ENCODE measurements at regions not wholly inside any gene's neighbourhood (a gene's known extent, or its start where the extent isn't known, plus 50 kb on each side); places are given as distances from the start of the nearest gene placed in this dataset.

DNA sequence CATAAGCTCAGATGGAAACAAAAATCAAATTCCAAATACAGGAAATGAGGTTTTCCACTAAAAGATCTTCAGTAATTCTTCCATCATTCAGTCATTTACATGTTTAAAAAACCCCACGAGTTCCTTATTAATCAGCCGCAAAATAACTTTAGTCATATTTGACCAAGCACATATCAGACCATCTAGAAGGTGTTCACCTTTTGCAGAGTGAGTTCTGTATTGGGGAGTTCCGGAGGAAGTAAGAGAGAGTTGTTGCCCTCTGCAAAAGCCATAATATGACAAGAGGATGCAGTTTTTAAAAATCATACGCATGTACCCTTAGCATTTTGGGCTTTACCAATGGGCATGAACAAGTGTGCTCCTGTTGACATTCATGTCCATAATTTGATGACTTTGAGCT, 61.6 kb downstream of the CCR1 start:
- no peak for DNase-seq

GRCh38 chr3:46146021-46146420, 62.1 kb downstream of the CCR1 start:
- DNase-seq, result no peak

GRCh38 chr3:46145147-46145546, 63.0 kb downstream of the CCR1 start:
- no peak for DNase-seq

- DNase-seq, result no peak
Observed at GRCh38 chr3:46143951-46144473, 64.1 kb downstream of the CCR1 start.

DNA sequence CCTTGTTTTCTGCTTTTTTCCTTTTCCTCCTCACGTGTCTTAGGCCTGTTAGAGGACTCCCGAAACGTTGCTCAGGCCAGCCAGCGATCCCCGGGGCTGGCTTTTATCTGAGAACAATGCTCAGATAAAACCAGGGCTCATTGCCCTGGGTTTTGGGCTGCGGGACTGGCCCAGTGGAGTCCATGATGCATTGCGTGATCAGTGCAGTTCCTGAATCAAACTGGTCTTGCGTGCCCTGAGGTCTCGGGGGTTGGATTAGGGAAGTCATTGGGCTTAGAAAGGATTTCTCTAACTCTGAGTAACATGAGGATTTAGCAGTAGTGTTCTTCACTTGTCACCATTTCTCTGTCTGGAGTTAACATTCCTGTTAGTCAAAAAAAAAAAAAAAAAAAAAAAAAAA, 66.3 kb downstream of the CCR1 start:
- no peak for DNase-seq

DNA sequence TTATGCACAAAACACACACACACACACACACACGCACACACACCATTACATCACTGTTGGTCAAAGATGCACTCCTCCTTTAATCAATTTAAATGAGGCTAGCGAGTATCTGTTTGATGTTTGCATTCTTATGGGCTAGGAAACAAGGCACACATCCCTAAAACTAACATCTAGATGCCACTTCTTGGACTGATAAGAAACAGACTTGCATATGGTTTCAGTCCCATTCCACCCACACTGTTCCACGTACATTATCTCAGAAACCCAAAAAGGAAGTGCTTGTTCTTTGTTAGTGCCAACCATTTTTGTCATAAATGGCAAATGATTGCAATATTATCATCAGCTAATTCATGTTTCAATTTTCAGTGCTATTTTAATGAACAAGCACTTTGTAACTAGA, 69.5 kb downstream of the CCR1 start:
- DNase-seq, result no peak

DNA sequence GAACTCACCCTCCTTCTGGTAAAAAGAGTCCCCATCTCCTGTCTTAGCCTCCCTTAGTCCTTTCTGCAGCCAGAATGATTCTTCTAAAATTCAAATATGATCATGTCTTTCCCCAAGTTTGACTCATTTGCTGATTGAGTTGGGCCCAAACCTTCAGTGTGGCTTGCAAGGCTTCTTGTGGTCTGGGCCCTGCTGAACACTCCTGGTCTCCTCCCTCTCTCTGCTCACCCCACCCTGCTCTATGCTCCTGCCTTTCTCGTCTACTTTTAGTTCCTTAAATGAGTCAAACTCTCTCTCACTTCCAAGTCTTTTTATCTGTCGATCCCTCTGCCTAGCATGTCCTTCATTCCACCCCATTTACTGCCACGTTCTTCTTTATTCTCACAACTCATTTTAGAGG, 72.6 kb downstream of the CCR1 start:
- no peak for DNase-seq

GRCh38 chr3:46133285-46133684, 74.8 kb downstream of the CCR1 start:
- DNase-seq, result no peak

- no peak for DNase-seq
Observed at GRCh38 chr3:46132565-46132964, 75.5 kb downstream of the CCR1 start.

DNA sequence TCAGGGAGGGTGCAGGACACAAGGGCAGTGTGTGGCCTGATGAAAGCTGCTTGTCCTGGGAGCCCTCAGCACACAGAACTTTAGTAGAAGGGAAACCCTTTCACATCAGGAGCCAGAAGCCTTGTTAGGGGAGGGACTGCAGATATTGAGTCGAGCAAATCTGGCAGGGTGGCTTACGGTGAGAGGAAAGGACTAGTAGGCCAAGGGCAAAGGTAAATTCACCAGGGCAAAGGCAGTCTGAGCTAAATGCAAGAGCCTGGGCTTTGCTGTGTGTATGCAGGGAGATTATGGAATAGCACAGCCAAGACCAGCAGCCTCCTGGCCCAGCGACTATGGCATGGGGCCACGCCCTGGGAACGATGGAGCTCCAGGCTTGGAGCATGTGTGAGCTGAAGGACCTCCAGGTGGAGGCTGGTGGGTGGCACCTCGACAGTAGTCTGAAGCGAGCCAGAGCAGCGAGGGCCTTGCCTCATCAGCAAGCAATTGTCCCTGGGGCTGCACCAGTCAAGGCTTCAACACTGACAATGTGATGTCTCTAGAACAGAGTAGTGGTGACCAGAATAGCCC, 76.1 kb downstream of the CCR1 start:
- DNase-seq, result no peak

- DNase-seq, result no peak
Observed at GRCh38 chr3:46130631-46131310, 77.3 kb downstream of the CCR1 start.

DNA sequence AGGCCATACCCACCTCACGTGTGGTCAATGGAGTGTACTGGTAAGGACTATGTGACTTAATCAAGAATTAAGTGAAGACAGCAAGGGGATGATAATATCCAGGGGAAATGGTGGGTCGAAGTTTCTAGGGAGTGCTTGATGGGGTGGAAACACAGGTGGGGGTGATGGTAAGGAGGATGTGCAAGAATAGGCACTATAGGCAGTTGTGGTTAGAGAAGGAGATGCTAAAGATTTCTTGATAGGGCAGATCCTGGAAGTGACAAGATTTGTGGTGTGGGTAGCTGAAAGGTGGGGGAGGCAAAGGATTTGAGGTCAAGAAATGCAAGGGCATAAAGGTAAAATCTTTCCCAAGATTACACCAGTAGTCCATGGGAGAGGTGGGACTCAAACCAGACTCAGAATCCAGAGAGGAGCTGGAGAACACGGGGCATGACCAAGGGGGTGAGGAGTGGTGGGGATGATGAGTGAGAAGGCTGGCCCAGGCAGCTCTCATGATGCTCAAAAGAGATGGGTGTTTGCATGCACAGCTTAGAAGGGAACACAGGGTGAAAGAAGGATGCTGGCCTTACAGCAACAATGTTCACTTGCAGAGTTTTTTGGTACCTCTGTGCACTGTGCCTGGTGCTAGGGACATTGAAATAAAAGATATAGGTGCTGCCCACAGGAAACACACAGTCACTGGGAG, 78.4 kb downstream of the CCR1 start:
- DNase-seq, result no peak

DNA sequence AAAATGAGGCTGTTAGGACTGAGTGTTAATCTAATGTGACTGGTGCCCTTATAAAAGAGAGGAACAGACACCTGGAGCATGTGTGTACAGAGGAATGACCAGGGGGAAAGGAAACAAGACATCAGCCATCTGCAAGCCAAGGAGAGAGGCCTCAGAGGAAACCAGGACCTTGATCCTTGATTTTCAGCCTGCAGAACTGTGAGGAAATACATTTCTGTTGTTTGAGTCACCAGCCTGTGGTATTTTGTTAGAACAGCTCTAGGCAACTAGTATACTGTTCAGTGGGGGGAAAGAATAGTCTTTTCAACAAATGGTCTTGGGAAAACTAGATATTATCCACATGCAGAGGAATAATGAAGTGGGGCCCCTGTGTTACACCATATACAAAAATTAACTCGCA, 80.6 kb downstream of the CCR1 start:
- no peak for DNase-seq

GRCh38 chr3:46124216-46125177, 83.6 kb downstream of the CCR1 start:
- no peak for DNase-seq

DNA sequence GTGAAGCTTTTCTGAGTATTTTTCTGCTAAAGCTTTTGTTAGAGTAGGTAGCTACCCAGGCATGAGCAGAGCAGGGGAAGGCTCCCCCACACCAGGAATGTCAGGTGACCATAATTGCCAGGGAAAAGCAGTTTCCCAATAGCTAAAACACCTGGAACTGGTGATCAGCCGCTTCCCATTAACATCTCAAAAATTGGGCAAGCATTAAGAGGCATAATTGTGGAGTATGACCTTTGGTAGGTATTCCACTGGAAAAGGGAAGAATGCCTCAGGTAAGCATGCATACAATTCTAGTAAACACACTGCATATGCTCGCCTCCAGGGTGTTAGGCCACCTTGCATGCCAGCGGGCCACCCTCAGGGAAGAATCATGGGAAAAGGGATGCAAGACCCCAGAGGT, 84.5 kb downstream of the CCR1 start:
- no peak for DNase-seq

DNA sequence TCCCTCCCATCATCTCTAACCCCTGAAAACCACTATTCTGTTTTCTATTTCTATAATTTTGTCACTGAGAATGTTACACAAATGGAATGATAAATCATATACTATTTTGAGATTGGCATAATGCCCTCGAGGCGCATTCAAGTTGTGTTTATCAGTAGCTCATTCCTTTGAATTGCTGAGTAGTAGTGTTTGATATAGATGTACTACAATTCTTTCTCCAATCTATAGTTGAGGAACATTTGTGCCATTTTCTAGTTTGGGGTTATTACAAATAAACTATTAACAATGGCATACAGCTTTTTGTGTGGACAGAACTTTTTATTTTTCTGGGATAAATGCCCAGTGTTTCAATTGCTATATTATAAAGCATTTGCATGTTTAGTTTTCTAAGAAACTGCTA, 86.0 kb downstream of the CCR1 start:
- DNase-seq, result no peak

DNA sequence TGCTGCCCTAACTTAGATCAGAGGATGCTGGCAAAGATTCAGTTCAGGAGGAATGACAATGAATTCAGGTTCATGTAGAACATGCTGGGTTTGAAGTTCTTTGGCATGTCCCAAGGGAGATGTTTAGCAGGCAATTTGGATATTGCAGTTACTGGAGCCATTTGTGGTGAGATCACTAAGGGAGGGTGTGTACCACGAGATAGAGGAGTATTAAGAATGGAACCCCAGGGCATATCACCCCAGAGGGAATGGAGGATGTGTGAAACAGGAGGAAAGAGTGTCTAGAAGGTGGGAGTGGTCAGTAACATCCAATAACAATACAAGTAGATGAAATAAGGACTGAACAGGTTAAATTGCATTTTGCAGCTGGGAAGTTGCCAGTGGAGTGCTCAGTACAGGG, 87.1 kb downstream of the CCR1 start:
- no peak for DNase-seq

DNA sequence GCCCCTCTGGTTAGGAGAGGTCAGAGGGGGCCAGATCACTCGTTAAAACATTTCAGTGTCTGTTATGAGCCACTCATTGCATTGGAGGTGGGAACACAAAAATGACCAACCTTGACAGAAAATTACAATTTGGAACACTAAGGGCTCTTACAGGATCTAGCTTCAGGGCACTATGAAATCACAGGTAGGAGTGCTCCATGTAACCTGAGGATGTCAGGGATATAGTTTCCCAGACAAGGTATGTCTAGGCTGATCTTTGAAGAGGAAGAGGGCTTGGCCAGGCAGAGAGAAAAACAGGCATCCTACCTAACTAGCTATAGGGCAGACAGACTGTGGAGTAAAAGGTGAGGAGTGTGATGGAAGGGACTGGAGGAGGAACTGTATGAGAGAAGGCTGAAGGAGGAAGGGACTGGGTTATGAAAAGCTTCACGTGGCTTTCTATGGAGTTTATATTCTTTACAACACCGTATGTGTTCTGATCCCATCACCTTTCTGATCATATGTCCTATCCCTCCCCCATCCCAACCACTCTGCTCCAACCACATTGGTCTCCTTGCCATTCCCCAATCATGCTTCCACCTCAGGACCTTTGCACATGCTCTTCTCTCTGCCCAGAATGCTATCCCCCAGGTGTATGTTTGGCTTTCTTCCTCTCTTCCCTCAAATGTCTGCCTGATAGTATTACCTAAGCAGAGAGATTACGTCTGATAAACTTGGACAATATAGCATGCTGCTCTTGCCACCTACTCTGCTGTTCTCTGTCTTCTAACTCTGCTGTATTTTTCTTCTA, 88.2 kb downstream of the CCR1 start:
- DNase-seq, result no peak

- no peak for DNase-seq
Observed at GRCh38 chr3:46119253-46119652, 88.9 kb downstream of the CCR1 start.

DNA sequence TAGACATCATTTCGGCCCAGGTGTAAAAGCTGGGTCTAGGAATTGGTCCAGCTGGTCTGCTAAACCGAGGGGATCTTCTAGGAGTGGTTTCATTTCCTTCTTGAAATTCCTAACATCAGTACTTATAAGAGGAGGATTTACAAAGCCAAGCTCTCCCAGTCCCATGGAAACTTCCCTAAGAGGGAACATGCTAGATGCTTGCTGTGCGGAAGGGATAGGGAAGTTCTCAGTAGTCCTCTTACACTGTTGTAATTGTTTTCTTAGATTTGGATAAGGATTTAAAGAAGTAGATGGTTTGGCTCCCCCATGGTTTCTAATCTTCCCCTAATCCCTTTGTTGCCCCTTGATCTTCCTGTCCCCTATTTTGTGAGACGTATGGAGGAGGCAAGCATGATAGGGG, 89.7 kb upstream of the XCR1 start:
- DNase-seq, result no peak

DNA sequence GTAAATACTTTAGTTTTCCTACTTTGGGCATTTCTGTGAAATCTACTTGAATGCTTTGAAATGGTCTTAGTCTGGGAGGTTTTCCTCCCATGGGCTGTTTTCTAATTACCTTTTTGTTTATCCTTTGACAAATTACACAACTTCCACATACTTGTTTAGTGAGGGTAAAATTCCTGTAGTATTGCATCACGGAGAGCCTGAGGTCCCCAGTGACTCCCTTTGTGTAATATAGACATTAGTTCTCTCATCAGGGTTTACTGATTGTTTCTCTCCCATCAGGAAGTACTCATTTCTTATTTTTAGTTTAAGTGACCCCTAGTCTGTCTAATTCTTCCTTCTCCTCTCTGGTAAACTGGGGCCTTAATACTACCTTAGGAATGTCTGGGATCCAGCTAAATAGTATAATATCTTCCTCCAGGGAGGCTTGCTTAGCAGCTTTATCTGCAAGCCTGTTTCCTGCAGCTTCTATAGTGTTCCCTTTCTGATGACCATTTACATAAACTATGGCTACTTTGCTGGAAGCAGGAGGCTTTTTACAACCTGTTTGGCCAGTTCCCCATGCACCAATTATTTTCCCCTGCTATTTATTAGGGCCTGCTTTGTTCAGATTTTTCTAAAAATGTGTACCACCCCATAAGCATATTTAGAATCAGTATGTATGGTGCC, 87.2 kb upstream of the XCR1 start:
- no peak for DNase-seq

- DNase-seq, result no peak
Observed at GRCh38 chr3:46113608-46114007, 86.3 kb upstream of the XCR1 start.
